NCI-H146 treated with DMSO at 0.1 percent for 48 hours (cell line): ENCODE measurements at regions not wholly inside any gene's neighbourhood (a gene's known extent, or its start where the extent isn't known, plus 50 kb on each side); places are given as distances from the start of the nearest gene placed in this dataset.
A peak's percentile ranks its signal among the peaks of the same experiment; 100 is the strongest.

Source experiments
- DNase-seq: peaks from one replicate; lab custom pipeline; 2025; ENCODE audit not compliant: unreplicated experiment; lab: John Stamatoyannopoulos, UW

DNA sequence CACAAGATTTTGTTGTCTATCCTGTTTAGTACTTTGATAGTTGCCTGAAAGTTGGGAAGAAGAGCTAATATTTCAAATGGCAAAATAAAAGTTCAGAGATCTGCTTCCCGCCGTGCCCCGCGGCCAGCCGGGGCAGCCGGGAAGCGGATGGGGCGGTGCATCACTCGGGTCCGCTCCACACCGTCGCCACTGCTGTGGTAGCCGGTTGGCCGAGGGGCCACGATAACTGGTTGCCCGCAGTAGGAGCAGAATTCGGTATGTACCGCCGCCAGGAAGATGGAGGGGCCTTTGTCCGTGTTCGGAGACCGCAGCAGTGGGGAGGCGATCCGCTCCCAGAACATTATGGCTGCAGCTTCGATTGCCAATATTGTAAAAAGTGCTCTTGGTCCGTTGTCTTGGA, 427.2 kb upstream of the PDE3A start:
- DNase-seq = no peak

DNA sequence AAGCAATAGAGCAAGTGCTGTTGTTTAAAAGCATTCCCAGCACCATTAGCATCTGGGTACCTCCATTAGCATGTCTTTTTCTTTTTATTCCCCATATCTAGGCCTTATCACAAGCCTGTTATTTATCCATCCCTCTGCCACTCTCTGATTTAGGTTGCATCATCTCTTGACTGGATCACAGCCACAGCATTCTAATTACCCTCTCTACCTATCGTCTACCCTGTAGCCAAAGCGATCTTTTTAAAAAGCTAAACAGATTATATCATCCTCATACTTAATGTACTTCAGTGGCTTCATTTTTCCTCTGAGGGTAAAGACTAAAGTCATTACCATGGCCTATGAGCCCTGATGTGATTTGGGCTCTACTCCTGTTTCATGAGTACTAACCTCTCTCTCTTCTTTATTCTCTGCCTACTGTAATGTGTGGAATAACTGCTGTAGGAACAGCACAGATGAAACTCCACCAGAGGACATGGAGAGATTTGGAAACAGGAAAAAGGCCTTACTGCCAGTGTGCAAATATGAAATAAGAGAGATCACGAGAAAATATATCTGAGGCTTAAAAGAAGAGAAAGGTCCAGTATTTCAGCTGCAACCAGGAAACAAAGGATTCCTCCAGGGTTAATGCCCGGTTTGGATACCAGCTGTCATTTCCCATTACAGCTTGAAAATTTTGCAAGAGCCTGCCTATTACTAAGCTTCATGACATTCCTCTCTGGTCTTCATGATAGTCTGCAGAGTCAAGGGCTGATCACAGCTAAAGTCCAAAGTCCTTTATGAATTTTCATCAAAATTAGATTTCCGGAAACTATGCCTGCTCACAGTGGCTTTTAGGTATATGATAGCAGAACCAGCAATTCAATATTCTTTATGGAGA, 422.5 kb upstream of the PDE3A start:
- DNase-seq = no peak

DNA sequence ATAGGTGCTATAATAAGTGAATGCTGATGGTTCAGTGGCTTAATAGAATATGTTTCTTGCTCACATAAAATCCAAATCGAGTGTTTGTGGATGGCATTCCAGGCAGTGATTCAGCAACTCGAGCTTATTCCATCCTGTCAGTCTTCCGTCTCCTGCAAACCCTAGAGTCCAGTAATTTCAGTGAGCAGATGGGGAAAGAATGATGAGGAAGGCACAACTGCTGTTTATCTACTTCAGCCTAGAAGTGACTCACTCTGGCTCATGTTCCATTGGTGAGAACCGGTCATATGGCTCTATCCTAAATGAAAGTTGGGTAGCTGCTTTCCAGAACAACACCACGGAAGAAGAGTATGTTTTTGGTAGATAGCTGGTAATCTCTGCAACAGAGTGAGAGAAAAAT, 421.8 kb upstream of the PDE3A start:
- DNase-seq = no peak

DNA sequence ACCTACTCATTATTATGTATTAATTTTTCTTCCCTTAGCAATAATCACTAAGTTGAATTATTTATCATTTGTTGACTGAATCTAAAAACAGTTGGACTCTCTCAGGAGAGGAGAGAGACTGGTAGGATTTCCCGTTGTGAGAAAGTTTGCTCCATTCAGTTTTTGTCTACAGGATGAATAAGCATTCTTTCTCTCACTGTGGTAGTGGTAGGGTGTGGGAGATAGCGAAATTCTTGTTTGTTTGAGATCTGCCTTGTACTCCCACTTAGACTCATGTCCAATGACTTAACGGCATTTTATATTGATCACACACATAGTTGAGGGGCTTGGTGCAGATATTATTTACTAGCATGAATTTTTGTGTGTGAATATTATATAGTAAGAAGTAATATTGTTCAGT, 421.0 kb upstream of the PDE3A start:
- no peak for DNase-seq

DNA sequence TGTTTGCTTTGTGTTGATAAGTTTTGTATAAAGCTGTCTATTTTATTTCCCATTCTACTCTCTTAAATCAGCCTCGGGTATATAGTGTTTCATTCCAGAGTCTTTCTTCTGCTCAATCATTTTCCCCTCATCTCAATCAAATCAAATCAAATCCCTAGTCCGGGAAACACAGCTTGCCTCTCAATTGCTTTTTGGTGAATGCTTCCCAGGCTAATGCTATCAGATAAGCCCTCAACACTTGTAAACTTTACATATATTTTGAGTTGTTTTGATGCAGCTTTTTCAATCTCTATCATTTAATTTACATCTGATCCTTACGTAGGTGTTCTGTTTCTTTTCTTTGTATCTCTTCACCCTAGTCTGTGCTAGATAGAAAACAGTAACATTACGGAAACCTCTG, 416.7 kb upstream of the PDE3A start:
- DNase-seq = no peak

DNA sequence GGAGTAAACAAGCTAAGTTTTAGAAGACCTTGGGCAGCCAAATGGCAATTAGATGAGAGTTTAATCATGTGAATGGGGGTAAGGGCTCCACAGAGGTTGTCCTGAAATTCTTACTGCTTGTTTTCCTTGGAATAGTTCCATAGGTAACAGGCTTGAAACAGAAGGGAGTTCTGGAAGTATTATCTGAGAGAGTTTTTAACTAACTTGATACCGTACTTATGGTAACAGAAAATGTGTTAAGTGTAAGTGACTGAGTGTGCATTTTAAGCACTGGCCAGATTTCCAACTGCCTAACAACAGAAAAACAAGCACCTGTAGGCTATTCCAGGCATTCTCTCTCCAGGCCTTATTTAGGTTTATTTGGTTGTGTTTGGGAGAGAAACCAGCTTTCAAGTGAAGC, 414.6 kb upstream of the PDE3A start:
- no peak for DNase-seq

DNA sequence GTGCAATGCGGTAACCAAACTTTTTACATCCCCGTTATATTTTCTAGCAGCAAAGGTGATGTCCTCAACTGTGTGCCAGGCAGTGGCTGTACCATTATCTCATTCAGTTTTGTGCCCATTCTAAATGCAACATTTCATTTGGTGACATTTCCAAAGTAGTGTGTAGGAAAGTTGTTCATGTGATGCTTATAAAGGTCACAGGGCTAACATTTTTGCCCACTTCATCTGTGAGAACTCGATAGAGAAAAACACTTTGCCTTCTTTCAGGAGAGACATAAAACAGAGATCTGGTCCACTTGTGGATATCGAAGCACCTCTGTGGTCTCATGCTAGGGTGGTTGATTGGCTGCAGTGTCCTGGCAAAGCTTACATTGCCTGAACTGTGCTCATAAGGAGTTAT, 414.2 kb upstream of the PDE3A start:
- no peak for DNase-seq

DNA sequence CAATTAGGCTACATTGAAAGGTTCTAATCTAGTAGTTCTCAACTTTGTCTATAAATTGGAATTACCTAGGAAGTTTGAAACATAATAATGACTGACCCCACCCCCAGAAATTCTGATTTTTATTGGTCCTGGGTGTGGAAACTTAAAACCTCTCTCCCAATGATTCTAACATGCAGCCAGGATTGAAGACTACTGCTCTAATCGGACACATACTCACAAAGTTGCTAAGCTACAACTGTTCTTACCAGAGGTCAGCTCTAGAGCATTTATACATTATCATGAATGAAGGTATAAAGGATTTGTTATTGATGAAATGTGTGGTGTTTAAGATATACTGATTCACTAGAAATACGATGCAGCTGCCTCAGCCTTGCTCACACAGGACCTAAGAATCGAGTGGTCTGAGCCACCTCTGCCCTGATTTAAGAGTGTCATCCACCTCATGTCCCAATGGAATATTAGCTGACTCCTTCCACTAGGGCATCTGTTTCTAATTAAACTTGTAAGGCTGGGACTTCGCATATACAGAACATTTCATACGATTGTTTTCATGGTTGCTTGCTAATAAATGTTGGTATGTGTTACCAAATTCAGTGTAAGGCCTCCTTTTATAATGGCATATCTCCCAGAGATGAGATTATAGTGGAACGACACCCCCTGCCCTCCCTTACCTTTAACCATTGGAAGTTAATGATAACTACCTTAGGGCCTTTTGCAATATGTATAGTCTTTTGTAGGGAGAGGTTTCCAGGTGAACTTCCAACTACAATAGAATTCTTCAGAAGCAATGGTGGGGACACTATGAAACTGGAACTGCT, 410.8 kb upstream of the PDE3A start:
- no peak for DNase-seq

DNA sequence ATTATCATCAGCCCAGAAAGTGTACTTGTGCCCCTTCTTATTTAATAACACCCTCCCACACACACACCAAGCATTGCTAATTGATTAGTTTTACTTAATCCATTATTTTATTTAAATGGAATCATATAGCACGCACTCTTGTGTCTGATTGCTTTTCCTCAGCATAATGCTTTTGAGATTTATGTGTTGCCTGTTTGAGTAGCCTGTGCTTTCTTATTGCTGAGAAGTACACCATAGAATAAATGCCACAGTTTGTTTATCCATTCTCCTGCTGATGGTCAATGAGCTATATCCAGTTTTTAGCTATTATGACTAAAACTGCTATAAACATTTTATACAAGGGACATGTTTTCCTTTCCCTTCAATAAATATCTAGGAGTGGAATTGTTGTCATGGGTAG, 409.9 kb upstream of the PDE3A start:
- DNase-seq = no peak

DNA sequence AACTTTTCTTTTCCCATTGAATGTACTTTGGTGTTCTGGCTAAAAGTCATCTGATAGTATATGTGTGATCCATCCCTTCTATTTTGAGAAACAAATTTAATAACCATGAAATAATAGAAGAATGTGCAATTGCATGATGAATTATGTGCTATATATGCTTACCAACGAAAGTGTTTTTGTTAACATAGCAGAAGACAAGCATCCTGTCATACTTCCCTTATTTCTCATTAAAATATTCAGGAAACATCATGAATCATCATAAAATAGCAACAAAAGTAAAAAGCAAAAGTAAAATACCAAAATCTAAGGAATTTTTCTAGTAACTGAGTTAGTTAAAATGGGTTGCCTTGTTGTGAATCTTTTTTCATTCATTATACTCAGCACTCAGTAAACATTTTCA, 409.0 kb upstream of the PDE3A start:
- no peak for DNase-seq

DNA sequence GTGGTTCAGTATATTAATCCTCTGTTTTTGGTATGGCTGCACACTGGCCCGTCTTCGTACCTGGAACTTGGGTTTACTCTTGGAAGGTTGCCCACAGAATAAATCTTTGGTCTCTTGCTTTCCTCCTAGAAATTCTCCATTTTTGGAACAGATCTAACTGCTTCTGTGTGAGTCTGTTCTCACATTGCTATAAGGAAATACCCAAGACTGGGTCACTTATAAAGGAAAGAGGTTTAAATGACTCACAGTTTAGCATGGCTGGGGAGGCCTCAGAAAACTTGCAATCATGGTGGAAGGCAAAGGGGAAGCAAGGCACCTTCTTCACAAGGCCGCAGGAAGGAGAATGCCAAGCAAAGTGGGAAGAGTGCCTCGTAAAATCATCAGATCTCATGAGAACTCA, 407.8 kb upstream of the PDE3A start:
- no peak for DNase-seq

DNA sequence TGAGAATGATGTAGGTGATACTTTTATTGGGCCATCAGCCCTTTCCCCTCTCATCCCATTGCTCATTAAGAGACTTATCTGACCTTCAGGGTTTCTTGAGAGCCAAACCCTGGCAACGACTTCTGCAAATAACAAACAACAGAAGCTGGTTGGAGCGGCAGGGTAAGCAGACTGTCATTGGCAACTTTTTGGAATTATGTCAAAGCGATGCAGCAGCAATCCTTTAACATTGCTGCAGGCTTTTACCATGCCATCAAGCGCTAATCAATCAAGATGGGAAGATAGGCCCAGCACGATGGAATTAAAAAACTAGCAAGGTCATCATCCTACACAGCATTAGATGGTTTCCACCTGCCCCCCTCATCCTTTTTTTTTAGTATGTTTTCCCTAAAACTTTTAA, 406.1 kb upstream of the PDE3A start:
- DNase-seq = no peak

DNA sequence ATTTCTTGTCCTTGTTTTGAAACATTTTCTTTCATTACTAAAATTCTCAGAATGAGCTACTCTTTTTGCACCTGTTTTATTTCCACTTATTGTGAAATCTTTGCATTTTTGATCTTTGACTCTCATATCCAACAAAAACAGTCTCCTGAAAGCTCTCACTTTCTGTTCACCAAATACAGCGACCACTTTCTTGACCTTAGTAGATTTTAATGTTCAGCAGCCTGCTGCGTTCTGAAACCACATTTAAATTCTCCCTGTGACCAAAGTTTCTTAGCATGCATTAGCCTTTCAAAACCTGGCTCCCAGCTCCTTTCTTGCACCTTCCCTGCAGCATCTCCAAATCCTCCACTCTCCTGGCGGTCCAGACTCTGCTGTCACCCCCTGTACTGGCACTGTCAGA, 404.4 kb upstream of the PDE3A start:
- DNase-seq = no peak

DNA sequence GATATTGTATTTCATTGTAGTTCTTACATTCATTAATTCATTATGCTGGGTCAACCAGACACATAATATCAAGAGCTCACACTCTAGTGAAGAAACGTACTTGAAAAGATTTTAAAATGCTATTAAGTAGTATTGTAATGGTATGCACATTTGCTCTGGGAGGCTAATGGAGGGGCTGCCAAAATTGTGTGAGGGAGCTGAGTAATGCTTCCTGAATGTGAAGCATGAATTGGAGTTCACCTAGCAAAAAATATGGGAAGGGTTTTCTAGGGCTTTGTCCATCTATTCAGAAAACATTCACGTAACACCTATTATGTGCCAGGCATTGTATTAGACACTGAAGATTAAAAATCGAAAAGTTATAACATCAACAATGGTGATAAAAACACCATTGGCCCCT, 403.8 kb upstream of the PDE3A start:
- no peak for DNase-seq

DNA sequence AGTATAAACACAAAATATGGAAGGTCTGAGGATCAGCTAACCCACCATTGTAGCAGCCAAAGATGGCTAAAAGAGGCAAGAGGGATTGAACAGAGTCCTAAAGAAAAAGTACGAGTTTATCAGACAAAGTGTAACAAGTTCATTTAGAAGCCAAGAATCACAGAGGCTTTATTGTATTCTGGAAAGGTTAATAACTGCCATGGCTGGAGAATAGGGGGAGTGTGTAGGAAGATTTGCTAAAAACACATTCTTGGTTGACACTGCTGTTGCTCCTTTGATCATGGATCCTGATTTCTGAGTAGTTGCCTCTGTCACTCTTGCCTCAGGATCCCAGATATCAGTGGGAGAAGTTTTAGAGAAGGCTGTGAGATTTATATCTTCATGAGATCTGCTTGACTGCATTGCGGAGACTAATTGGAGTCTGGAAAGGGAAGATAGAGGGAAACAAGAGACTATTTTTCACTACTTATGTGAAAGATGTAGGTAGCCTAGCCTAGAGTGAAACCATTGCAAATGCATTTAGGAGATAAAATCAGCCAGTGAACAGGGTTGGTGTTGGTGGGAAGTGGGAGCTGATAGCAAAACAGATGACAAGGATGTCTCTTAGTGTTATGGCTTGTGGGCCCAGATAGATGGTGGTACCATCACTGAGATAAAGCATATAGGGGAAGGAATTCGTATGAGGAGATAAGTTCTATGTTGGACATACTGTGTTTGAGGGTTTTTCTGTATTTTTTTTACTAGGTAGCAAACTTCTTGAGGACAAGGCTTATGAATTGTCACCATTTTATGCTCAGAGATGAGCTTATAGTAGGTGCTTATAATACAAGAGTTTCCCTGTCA, 402.9 kb upstream of the PDE3A start:
- no peak for DNase-seq

DNA sequence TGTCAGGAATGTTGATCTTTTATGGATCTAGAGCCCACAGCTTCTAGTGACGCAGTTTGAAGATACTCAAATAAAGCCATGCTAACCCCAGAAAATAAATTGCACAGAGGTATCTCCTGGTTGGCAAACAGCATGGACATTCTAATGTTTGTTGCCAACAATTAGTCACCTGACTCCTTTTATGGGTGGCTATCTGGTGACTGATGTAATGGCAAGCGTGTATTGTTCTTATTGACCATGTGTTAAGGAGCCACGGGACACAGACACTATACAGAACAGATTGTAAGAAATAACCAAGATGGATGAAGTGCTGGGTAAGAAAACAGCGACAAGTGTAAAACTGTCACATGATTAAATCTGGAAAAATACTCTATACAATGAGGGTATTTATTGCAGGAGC, 401.3 kb upstream of the PDE3A start:
- DNase-seq = peak; percentile 84

DNA sequence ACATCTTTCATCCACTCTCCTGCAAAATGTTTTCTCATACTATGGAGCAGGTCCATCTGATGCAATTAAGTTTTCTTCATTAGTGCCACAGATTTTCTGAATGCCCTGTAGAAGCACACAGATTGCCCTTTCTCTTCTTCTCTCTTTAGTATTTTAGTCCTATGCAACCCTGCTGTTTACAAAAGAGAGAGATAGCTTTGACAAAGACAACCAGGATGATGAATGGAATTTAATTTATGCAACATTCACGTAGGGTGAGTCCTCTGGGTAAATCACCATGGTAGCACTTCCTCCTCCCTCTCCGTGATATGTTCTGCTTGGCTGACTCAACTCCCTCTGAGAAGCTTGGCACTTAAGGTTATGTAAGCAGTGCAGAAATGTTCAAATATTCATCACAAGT, 400.9 kb upstream of the PDE3A start:
- DNase-seq = peak; percentile 93

DNA sequence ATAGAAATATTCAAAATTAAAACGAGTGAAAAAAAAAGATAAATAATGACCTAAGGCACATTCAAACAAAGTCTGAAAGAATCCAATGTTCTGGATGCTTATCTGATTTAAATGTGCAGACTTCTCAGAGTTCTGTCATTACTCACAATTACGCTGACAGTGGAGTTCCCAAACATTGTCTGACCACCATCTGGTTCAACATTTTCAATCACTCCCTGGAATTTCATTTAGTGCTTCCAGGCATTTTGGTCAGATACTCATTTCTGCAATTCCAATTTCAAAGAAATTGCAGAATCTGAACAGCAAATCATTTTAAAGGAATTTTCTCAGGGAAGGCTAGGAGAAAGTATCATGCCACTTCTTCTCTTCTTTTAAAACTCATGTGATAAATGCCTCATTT, 398.2 kb upstream of the PDE3A start:
- no peak for DNase-seq

DNA sequence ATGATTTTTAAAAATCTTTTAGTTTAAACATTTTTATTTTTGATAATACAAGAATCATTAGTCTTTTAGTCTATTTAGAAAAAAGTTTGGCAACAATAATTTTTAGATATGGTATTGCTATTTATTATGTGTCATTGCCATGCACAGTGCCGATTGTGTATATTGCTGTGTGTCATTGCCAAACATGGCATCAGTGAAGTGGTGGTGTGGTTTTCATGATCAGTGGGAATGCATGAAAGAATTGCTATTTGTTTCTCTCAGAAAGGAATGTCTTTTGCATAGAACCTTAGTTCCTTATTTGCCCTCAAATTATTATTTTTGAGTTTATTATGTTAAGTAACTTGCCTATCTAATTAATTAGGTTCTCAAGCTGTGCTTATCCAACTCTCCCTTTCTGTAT, 397.5 kb upstream of the PDE3A start:
- DNase-seq = no peak

DNA sequence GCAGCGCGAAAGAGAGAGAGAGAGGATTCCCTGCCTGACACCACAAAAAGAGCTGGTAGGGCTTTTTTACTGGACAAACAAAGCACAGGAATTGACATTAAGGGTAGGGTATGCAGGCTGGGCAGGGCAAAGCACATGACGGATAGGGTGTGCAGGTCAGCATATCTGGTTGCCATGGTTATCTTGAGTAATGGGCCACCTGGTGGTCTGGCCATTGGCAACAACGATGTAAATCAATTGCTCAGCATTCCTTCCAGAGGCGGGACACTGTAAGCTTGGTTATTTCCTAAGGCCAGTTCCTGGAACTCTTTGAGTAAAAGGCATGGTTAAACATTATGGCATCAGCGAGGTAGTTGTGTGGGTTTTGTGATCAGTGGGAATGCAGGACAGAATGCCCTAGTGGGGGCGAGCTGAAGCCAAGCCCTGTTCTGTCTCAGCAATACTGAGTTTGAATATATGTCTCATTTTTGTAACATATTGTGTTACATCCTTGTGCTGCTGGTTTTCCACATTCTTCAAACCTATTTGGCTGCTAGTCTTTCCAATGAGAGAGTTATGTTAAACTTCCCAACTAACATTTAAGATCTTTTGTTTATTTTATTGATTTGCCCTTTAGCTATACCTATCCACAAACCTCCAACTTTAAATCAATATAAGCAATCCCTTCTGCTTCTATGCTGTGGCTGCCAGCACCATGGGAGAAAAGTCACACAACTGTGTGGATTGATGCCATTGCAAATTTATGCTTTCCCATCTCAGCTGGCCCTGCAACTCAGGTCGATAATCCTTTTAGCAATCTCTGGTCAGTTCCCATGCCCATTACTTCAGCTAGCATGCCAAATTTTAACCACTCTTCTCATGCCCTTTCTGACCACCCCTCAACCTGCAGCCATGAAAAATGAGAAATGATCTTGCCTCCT, 396.7 kb upstream of the PDE3A start:
- peak; percentile 74 for DNase-seq
